Activated naive CD4-positive, alpha-beta T cell treated with anti-CD3 and anti-CD28 coated beads for 36 hours (primary cell): ENCODE measurements at regions not wholly inside any gene's neighbourhood (a gene's known extent, or its start where the extent isn't known, plus 50 kb on each side); places are given as distances from the start of the nearest gene placed in this dataset.

ENCODE experiments used
- CTCF ChIA-PET: fragments of 350-600 bp; sonication (Branson Sonifier 250); formaldehyde crosslinking; loops from one replicate; lab custom pipeline; 2021; ENCODE audit warnings: antibody characterized with exemption; lab: Charles Lee
- DNase-seq: peaks from one replicate; pipeline ENCODE4 v3.0.0-alpha.2; 2020
- H3K27ac Mint-ChIP-seq: one replicate; pipeline ENCODE4 v1.8.0; 2021; ENCODE audit warnings: mild to moderate bottlenecking, mixed read lengths
- H3K27me3 Mint-ChIP-seq: one replicate; pipeline ENCODE4 v1.8.0; 2021; ENCODE audit warnings: low read depth, mixed read lengths
- H3K36me3 Mint-ChIP-seq: one replicate; pipeline ENCODE4 v1.8.0; 2021; ENCODE audit warnings: low read depth, mixed read lengths
- H3K4me1 Mint-ChIP-seq: one replicate; pipeline ENCODE4 v1.8.0; 2021; ENCODE audit warnings: low read depth, mixed read lengths
- H3K4me3 Mint-ChIP-seq: one replicate; pipeline ENCODE4 v1.8.0; 2021; ENCODE audit warnings: mild to moderate bottlenecking, moderate library complexity, mixed read lengths
- H3K9me3 Mint-ChIP-seq: one replicate; pipeline ENCODE4 v1.8.0; 2021; ENCODE audit warnings: mixed read lengths
- intact Hi-C: fragments of 100-400 bp; cut with micrococcal nuclease; formaldehyde crosslinking; loops from one replicate; pipeline ENCODE4 v1.15.1; 2023

GRCh38 chr13:99866781-99867180 is 104.8 kb downstream of the ZIC5 start:
- no peaks in the 10 kb centered on the region for H3K27me3 Mint-ChIP-seq
- CTCF ChIA-PET, result interaction anchor here (0.6 kb wide), 1 partner anchor 197 kb away, joined by 3 read pairs; no protein-coding TSS in a partner anchor
- no peaks in the 10 kb centered on the region for H3K4me1 Mint-ChIP-seq
- no peaks in the 10 kb centered on the region for H3K9me3 Mint-ChIP-seq
- H3K36me3 Mint-ChIP-seq, result peaks cover 1% of the 10 kb centered on the region
- H3K27ac Mint-ChIP-seq, result no peak overlapping the region
- intact Hi-C loops, result no loop called here
- no peak overlapping the region for H3K4me3 Mint-ChIP-seq
- no peak for DNase-seq

GRCh38 chr13:99865420-99865930 is 106.1 kb downstream of the ZIC5 start:
- no peaks in the 10 kb centered on the region for H3K27me3 Mint-ChIP-seq
- intact Hi-C loops, result no loop called here
- no peak for DNase-seq
- no peak overlapping the region for H3K27ac Mint-ChIP-seq
- H3K4me3 Mint-ChIP-seq, result no peak overlapping the region
- no peaks in the 10 kb centered on the region for H3K9me3 Mint-ChIP-seq
- H3K36me3 Mint-ChIP-seq, result no peaks in the 10 kb centered on the region
- no peaks in the 10 kb centered on the region for H3K4me1 Mint-ChIP-seq
- CTCF ChIA-PET, result interaction anchor here (0.5 kb wide), 1 partner anchor 115 kb away, joined by 3 read pairs; no protein-coding TSS in a partner anchor

- Mint-ChIP-seq H3K27ac (no peak overlapping the region), H3K4me3 (no peak overlapping the region), H3K27me3 (no peaks in the 10 kb centered on the region), H3K4me1 (peaks cover 4% of the 10 kb centered on the region), H3K9me3 (no peaks in the 10 kb centered on the region), H3K36me3 (no peaks in the 10 kb centered on the region)
- CTCF ChIA-PET, result no interaction called here
- no peak for DNase-seq
- intact Hi-C loops, result no loop called here
These were observed 107.0 kb downstream of the ZIC5 start for GRCh38 chr13:99864627-99864990.

GRCh38 chr13:99863789-99864626 is 107.6 kb downstream of the ZIC5 start:
- Mint-ChIP-seq H3K36me3 (no peaks in the 10 kb centered on the region), H3K27me3 (no peaks in the 10 kb centered on the region), H3K27ac (no peak overlapping the region), H3K4me1 (peaks cover 8% of the 10 kb centered on the region), H3K4me3 (no peak overlapping the region), H3K9me3 (no peaks in the 10 kb centered on the region)
- CTCF ChIA-PET, result no interaction called here
- intact Hi-C loops, result no loop called here
- DNase-seq, result no peak

- CTCF ChIA-PET, result interaction anchor here (0.7 kb wide), 1 partner anchor 21 kb away, joined by 3 read pairs; no protein-coding TSS in a partner anchor
- DNase-seq, result no peak
- H3K27me3 Mint-ChIP-seq, result no peaks in the 10 kb centered on the region
These were observed 109.3 kb downstream of the ZIC5 start for GRCh38 chr13:99862244-99862643.

GRCh38 chr13:99861771-99862170 is 109.8 kb downstream of the ZIC5 start:
- Mint-ChIP-seq H3K27ac (no peak overlapping the region), H3K4me3 (no peak overlapping the region), H3K9me3 (no peaks in the 10 kb centered on the region), H3K27me3 (no peaks in the 10 kb centered on the region), H3K4me1 (peaks cover 8% of the 10 kb centered on the region), H3K36me3 (no peaks in the 10 kb centered on the region)
- CTCF ChIA-PET, result no interaction called here
- intact Hi-C loops, result no loop called here
- DNase-seq, result no peak

More at GRCh38 chr13:99862244-99862643, 109.3 kb downstream of the ZIC5 start:
- peaks cover 8% of the 10 kb centered on the region for H3K4me1 Mint-ChIP-seq
- intact Hi-C loops, result no loop called here
- H3K27ac Mint-ChIP-seq, result peak overlapping the region; percentile 63
- H3K9me3 Mint-ChIP-seq, result no peaks in the 10 kb centered on the region
- H3K36me3 Mint-ChIP-seq, result no peaks in the 10 kb centered on the region
- no peak overlapping the region for H3K4me3 Mint-ChIP-seq

GRCh38 chr13:99860745-99861144 is 110.8 kb downstream of the ZIC5 start:
- Mint-ChIP-seq H3K36me3 (no peaks in the 10 kb centered on the region), H3K27me3 (no peaks in the 10 kb centered on the region), H3K4me3 (no peak overlapping the region), H3K9me3 (no peaks in the 10 kb centered on the region), H3K4me1 (peaks cover 8% of the 10 kb centered on the region), H3K27ac (no peak overlapping the region)
- intact Hi-C loops, result no loop called here
- CTCF ChIA-PET, result no interaction called here
- DNase-seq, result no peak

GRCh38 chr13:99859178-99860177 is 112.1 kb downstream of the ZIC5 start:
- Mint-ChIP-seq H3K27me3 (no peaks in the 10 kb centered on the region), H3K4me3 (no peak overlapping the region), H3K4me1 (peaks cover 8% of the 10 kb centered on the region), H3K9me3 (no peaks in the 10 kb centered on the region), H3K27ac (no peak overlapping the region), H3K36me3 (no peaks in the 10 kb centered on the region)
- peak; percentile 57 for DNase-seq
- intact Hi-C loops, result no loop called here
- CTCF ChIA-PET, result interaction anchor here (0.8 kb wide), 1 partner anchor 41 kb away, joined by 5 read pairs; no protein-coding TSS in a partner anchor

GRCh38 chr13:99857738-99858137 is 113.8 kb downstream of the ZIC5 start:
- no peaks in the 10 kb centered on the region for H3K9me3 Mint-ChIP-seq
- no peak overlapping the region for H3K4me3 Mint-ChIP-seq
- CTCF ChIA-PET, result no interaction called here
- peaks cover 8% of the 10 kb centered on the region for H3K4me1 Mint-ChIP-seq
- intact Hi-C loops, result no loop called here
- no peaks in the 10 kb centered on the region for H3K36me3 Mint-ChIP-seq
- no peak overlapping the region for H3K27ac Mint-ChIP-seq
- DNase-seq, result no peak
- no peaks in the 10 kb centered on the region for H3K27me3 Mint-ChIP-seq

- peaks cover 2% of the 10 kb centered on the region for H3K36me3 Mint-ChIP-seq
- intact Hi-C loops, result no loop called here
- no peaks in the 10 kb centered on the region for H3K27me3 Mint-ChIP-seq
- H3K4me3 Mint-ChIP-seq, result no peak overlapping the region
- no peaks in the 10 kb centered on the region for H3K9me3 Mint-ChIP-seq
- DNase-seq, result no peak
- peaks cover 8% of the 10 kb centered on the region for H3K4me1 Mint-ChIP-seq
- H3K27ac Mint-ChIP-seq, result no peak overlapping the region
- CTCF ChIA-PET, result interaction anchor here (0.8 to 1.6 kb wide), 3 partner anchors 45 to 200 kb away, joined by 3 to 4 read pairs (median 4); no protein-coding TSS in a partner anchor
These were observed 115.8 kb downstream of the ZIC5 start for GRCh38 chr13:99855526-99856420.

- H3K27me3 Mint-ChIP-seq, result no peaks in the 10 kb centered on the region
- no peak overlapping the region for H3K4me3 Mint-ChIP-seq
- peaks cover 3% of the 10 kb centered on the region for H3K36me3 Mint-ChIP-seq
- H3K27ac Mint-ChIP-seq, result no peak overlapping the region
- intact Hi-C loops, result no loop called here
- peaks cover 2% of the 10 kb centered on the region for H3K4me1 Mint-ChIP-seq
- DNase-seq, result no peak
- CTCF ChIA-PET, result no interaction called here
- H3K9me3 Mint-ChIP-seq, result no peaks in the 10 kb centered on the region
These were observed 117.2 kb downstream of the ZIC5 start for GRCh38 chr13:99854366-99854765.
